ENCODE measurements at regions not wholly inside any gene's neighbourhood (a gene's known extent, or its start where the extent isn't known, plus 50 kb on each side); places are given as distances from the start of the nearest gene placed in this dataset.

GRCh38 chr12:82187011-82187410, 171.2 kb downstream of the CCDC59 start:
- no peak overlapping the region for H3K4me3 Mint-ChIP-seq
- H3K36me3 Mint-ChIP-seq = no peaks in the 10 kb centered on the region
- peaks cover 9% of the 10 kb centered on the region for H3K9me3 Mint-ChIP-seq (ENCODE audit: low read depth)
- H3K27me3 Mint-ChIP-seq = no peaks in the 10 kb centered on the region
- no peak overlapping the region for H3K27ac Mint-ChIP-seq
- H3K4me1 Mint-ChIP-seq (ENCODE audit: low read depth) = no peaks in the 10 kb centered on the region

- H3K9me3 Mint-ChIP-seq (ENCODE audit: low read depth) = peaks cover 9% of the 10 kb centered on the region
- H3K4me1 Mint-ChIP-seq (ENCODE audit: low read depth) = no peaks in the 10 kb centered on the region
- no peak overlapping the region for H3K4me3 Mint-ChIP-seq
- H3K27ac Mint-ChIP-seq = no peak overlapping the region
- H3K27me3 Mint-ChIP-seq = no peaks in the 10 kb centered on the region
- H3K36me3 Mint-ChIP-seq = no peaks in the 10 kb centered on the region
Measured at GRCh38 chr12:82186282-82186681, 171.9 kb downstream of the CCDC59 start.

- H3K27me3 Mint-ChIP-seq = no peaks in the 10 kb centered on the region
Measured at GRCh38 chr12:82184844-82185243, 173.3 kb downstream of the CCDC59 start.

GRCh38 chr12:82182601-82183190, 175.5 kb downstream of the CCDC59 start:
- no peak overlapping the region for H3K4me3 Mint-ChIP-seq
- H3K9me3 Mint-ChIP-seq (ENCODE audit: low read depth) = no peaks in the 10 kb centered on the region
- no peak overlapping the region for H3K27ac Mint-ChIP-seq
- H3K4me1 Mint-ChIP-seq (ENCODE audit: low read depth) = no peaks in the 10 kb centered on the region
- no peaks in the 10 kb centered on the region for H3K27me3 Mint-ChIP-seq
- H3K36me3 Mint-ChIP-seq = no peaks in the 10 kb centered on the region

More at GRCh38 chr12:82184844-82185243, 173.3 kb downstream of the CCDC59 start:
- Mint-ChIP-seq H3K4me3 (no peak overlapping the region), H3K4me1 (ENCODE audit: low read depth) (no peaks in the 10 kb centered on the region), H3K36me3 (no peaks in the 10 kb centered on the region), H3K27ac (no peak overlapping the region), H3K9me3 (ENCODE audit: low read depth) (peaks cover 5% of the 10 kb centered on the region)

- Mint-ChIP-seq H3K4me3 (no peak overlapping the region), H3K4me1 (ENCODE audit: low read depth) (no peaks in the 10 kb centered on the region), H3K36me3 (no peaks in the 10 kb centered on the region)
Measured at GRCh38 chr12:82176761-82177490, 181.3 kb downstream of the CCDC59 start.

GRCh38 chr12:82176026-82176425, 182.2 kb downstream of the CCDC59 start:
- Mint-ChIP-seq H3K9me3 (ENCODE audit: low read depth) (no peaks in the 10 kb centered on the region), H3K27me3 (no peaks in the 10 kb centered on the region), H3K4me3 (no peak overlapping the region), H3K27ac (no peak overlapping the region), H3K4me1 (ENCODE audit: low read depth) (no peaks in the 10 kb centered on the region), H3K36me3 (no peaks in the 10 kb centered on the region)

More at GRCh38 chr12:82176761-82177490, 181.3 kb downstream of the CCDC59 start:
- Mint-ChIP-seq H3K27ac (no peak overlapping the region), H3K9me3 (ENCODE audit: low read depth) (no peaks in the 10 kb centered on the region), H3K27me3 (no peaks in the 10 kb centered on the region)

- H3K27me3 Mint-ChIP-seq = no peaks in the 10 kb centered on the region
- no peak overlapping the region for H3K27ac Mint-ChIP-seq
- H3K36me3 Mint-ChIP-seq = no peaks in the 10 kb centered on the region
- no peaks in the 10 kb centered on the region for H3K4me1 Mint-ChIP-seq (ENCODE audit: low read depth)
- H3K4me3 Mint-ChIP-seq = no peak overlapping the region
- no peaks in the 10 kb centered on the region for H3K9me3 Mint-ChIP-seq (ENCODE audit: low read depth)
Measured at GRCh38 chr12:82174936-82175335, 183.3 kb downstream of the CCDC59 start.

GRCh38 chr12:82174383-82174782, 183.8 kb downstream of the CCDC59 start:
- H3K9me3 Mint-ChIP-seq (ENCODE audit: low read depth) = no peaks in the 10 kb centered on the region
- H3K4me3 Mint-ChIP-seq = no peak overlapping the region
- no peaks in the 10 kb centered on the region for H3K36me3 Mint-ChIP-seq
- H3K27ac Mint-ChIP-seq = no peak overlapping the region
- H3K4me1 Mint-ChIP-seq (ENCODE audit: low read depth) = no peaks in the 10 kb centered on the region
- no peaks in the 10 kb centered on the region for H3K27me3 Mint-ChIP-seq

GRCh38 chr12:82149045-82149444, 209.1 kb downstream of the CCDC59 start:
- H3K4me3 Mint-ChIP-seq = no peak overlapping the region
- no peaks in the 10 kb centered on the region for H3K4me1 Mint-ChIP-seq (ENCODE audit: low read depth)
- H3K27me3 Mint-ChIP-seq = no peaks in the 10 kb centered on the region
- no peaks in the 10 kb centered on the region for H3K36me3 Mint-ChIP-seq
- H3K9me3 Mint-ChIP-seq (ENCODE audit: low read depth) = peaks cover 5% of the 10 kb centered on the region
- no peak overlapping the region for H3K27ac Mint-ChIP-seq

- H3K27ac Mint-ChIP-seq = no peak overlapping the region
- no peaks in the 10 kb centered on the region for H3K36me3 Mint-ChIP-seq
- H3K4me3 Mint-ChIP-seq = no peak overlapping the region
- H3K9me3 Mint-ChIP-seq (ENCODE audit: low read depth) = peaks cover 5% of the 10 kb centered on the region
- H3K27me3 Mint-ChIP-seq = no peaks in the 10 kb centered on the region
- H3K4me1 Mint-ChIP-seq (ENCODE audit: low read depth) = no peaks in the 10 kb centered on the region
Measured at GRCh38 chr12:82146740-82147139, 211.4 kb downstream of the CCDC59 start.

GRCh38 chr12:82144505-82144904, 213.7 kb downstream of the CCDC59 start:
- H3K36me3 Mint-ChIP-seq = no peaks in the 10 kb centered on the region

GRCh38 chr12:82132390-82132789, 225.8 kb downstream of the CCDC59 start:
- Mint-ChIP-seq H3K27me3 (no peaks in the 10 kb centered on the region), H3K4me1 (ENCODE audit: low read depth) (no peaks in the 10 kb centered on the region), H3K9me3 (ENCODE audit: low read depth) (peaks cover 4% of the 10 kb centered on the region), H3K27ac (no peak overlapping the region), H3K36me3 (no peaks in the 10 kb centered on the region), H3K4me3 (no peak overlapping the region)

More at GRCh38 chr12:82144505-82144904, 213.7 kb downstream of the CCDC59 start:
- H3K9me3 Mint-ChIP-seq (ENCODE audit: low read depth) = peaks cover 5% of the 10 kb centered on the region
- H3K27me3 Mint-ChIP-seq = no peaks in the 10 kb centered on the region
- no peak overlapping the region for H3K27ac Mint-ChIP-seq
- H3K4me3 Mint-ChIP-seq = no peak overlapping the region
- no peaks in the 10 kb centered on the region for H3K4me1 Mint-ChIP-seq (ENCODE audit: low read depth)

GRCh38 chr12:82130762-82131161, 227.4 kb downstream of the CCDC59 start:
- H3K27ac Mint-ChIP-seq = no peak overlapping the region
- no peaks in the 10 kb centered on the region for H3K27me3 Mint-ChIP-seq
- H3K4me1 Mint-ChIP-seq (ENCODE audit: low read depth) = no peaks in the 10 kb centered on the region
- no peaks in the 10 kb centered on the region for H3K36me3 Mint-ChIP-seq
- H3K9me3 Mint-ChIP-seq (ENCODE audit: low read depth) = no peaks in the 10 kb centered on the region
- no peak overlapping the region for H3K4me3 Mint-ChIP-seq

GRCh38 chr12:82124711-82125380, 233.3 kb downstream of the CCDC59 start:
- H3K9me3 Mint-ChIP-seq (ENCODE audit: low read depth) = no peaks in the 10 kb centered on the region
- no peaks in the 10 kb centered on the region for H3K27me3 Mint-ChIP-seq
- H3K36me3 Mint-ChIP-seq = no peaks in the 10 kb centered on the region

GRCh38 chr12:82121545-82121944, 236.6 kb downstream of the CCDC59 start:
- Mint-ChIP-seq H3K36me3 (no peaks in the 10 kb centered on the region), H3K4me1 (ENCODE audit: low read depth) (no peaks in the 10 kb centered on the region), H3K27ac (no peak overlapping the region), H3K9me3 (ENCODE audit: low read depth) (no peaks in the 10 kb centered on the region), H3K4me3 (no peak overlapping the region), H3K27me3 (no peaks in the 10 kb centered on the region)

More at GRCh38 chr12:82124711-82125380, 233.3 kb downstream of the CCDC59 start:
- Mint-ChIP-seq H3K4me3 (no peak overlapping the region), H3K4me1 (ENCODE audit: low read depth) (no peaks in the 10 kb centered on the region), H3K27ac (no peak overlapping the region)

All from activated naive CD8-positive, alpha-beta T cell (primary cell).